K562 (cell line): ENCODE measurements at regions not wholly inside any gene's neighbourhood (a gene's known extent, or its start where the extent isn't known, plus 50 kb on each side); places are given as distances from the start of the nearest gene placed in this dataset.

ENCODE experiments used
- CBFB ChIP-seq: sonication (generic); formaldehyde crosslinking; IDR thresholded peaks from 2 replicates; pipeline ENCODE4 v1.4.0; 2020; ENCODE audit warnings: mild to moderate bottlenecking, missing genetic modification reagents
- CGGBP1 ChIP-seq: fragments of 250-450 bp; sonication (Bioruptor Pico); IDR thresholded peaks from 2 replicates; pipeline ENCODE4 v1.9.0; 2021; ENCODE audit warnings: mild to moderate bottlenecking
- EGR1 ChIP-seq: fragments of 450-650 bp; conservative IDR thresholded peaks from 2 replicates; pipeline ENCODE4 v1.6.1; 2017; ENCODE audit warnings: mild to moderate bottlenecking
- ETS1 ChIP-seq: conservative IDR thresholded peaks from 2 replicates; pipeline ENCODE4 v1.6.1; 2011; ENCODE audit warnings: low read depth, mild to moderate bottlenecking, low read length; ENCODE audit not compliant: control insufficient read depth
- HEY1 ChIP-seq: fragments of 250-450 bp; sonication (Bioruptor Pico); IDR thresholded peaks from 2 replicates; pipeline ENCODE4 v1.5.0; 2020; ENCODE audit warnings: mild to moderate bottlenecking, moderate library complexity, borderline replicate concordance
- KDM5B ChIP-seq: fragments of 200-600 bp; sonication (generic); IDR thresholded peaks from 2 replicates; pipeline ENCODE4 v1.6.1; 2012; ENCODE audit warnings: low read depth, mild to moderate bottlenecking, moderate library complexity, low read length, control low read depth, inconsistent platforms; ENCODE audit not compliant: insufficient replicate concordance
- MCM3 ChIP-seq: fragments of 450-650 bp; IDR thresholded peaks from 2 replicates; pipeline ENCODE4 v1.6.1; 2016
- MCM5 ChIP-seq: fragments of 450-650 bp; IDR thresholded peaks from 2 replicates; pipeline ENCODE4 v1.6.1; 2016; ENCODE audit warnings: low read depth
- MEF2D ChIP-seq: conservative IDR thresholded peaks from 2 replicates; pipeline ENCODE4 v1.6.1; 2016; ENCODE audit warnings: low read depth, missing genetic modification characterization, missing compliant biosample characterization
- NCOR1 ChIP-seq: fragments of 450-650 bp; IDR thresholded peaks from 2 replicates; pipeline ENCODE4 v1.6.1; 2016; ENCODE audit warnings: mild to moderate bottlenecking, moderate library complexity
- NFIX ChIP-seq: fragments of 250-450 bp; sonication (Bioruptor Pico); IDR thresholded peaks from 2 replicates; pipeline ENCODE4 v1.4.0; 2020; ENCODE audit warnings: low read depth, mild to moderate bottlenecking, moderate library complexity
- PHF8 ChIP-seq: fragments of 200-600 bp; sonication (generic); IDR thresholded peaks from 2 replicates; pipeline ENCODE4 v1.6.1; 2012; ENCODE audit warnings: mixed run types, mild to moderate bottlenecking, inconsistent platforms, low read length, moderate library complexity, borderline replicate concordance
- RBM15 ChIP-seq: fragments of 200-400 bp; formaldehyde crosslinking; IDR thresholded peaks from 2 replicates; pipeline ENCODE4 v1.6.1; 2018; ENCODE audit warnings: mild to moderate bottlenecking, low read length, moderate library complexity; ENCODE audit not compliant: insufficient read depth
- SMAD1 ChIP-seq: fragments of 150-350 bp; IDR thresholded peaks from 2 replicates; pipeline ENCODE4 v1.6.1; 2014; ENCODE audit warnings: low read length, low read depth; ENCODE audit not compliant: partially characterized antibody
- SMARCA4 ChIP-seq: fragments of 450-650 bp; IDR thresholded peaks from 2 replicates; pipeline ENCODE4 v1.6.1; 2016
- SUPT5H ChIP-seq: fragments of 450-650 bp; IDR thresholded peaks from 2 replicates; pipeline ENCODE4 v1.6.1; 2016
- TAF15 ChIP-seq: fragments of 200-400 bp; formaldehyde crosslinking; IDR thresholded peaks from 2 replicates; pipeline ENCODE4 v1.6.1; 2017; ENCODE audit warnings: mild to moderate bottlenecking, low read depth, low read length, moderate library complexity
- TCF7L2 ChIP-seq: fragments of 150-350 bp; IDR thresholded peaks from 2 replicates; pipeline ENCODE4 v1.6.1; 2016; ENCODE audit warnings: low read depth, mild to moderate bottlenecking, low read length, moderate library complexity
- TEAD1 ChIP-seq, 2 experiments: fragments of 450-650 bp in 1 of 2; sonication (generic) in 1 of 2; formaldehyde crosslinking; IDR thresholded peaks; 2 replicates each; pipeline versions ENCODE4 v1.4.0 to v1.8.0; 2020 to 2022; ENCODE audit warnings: mild to moderate bottlenecking in 2 of 2, missing genetic modification reagents in 1 of 2
- ZFP36 ChIP-seq: fragments of 150-350 bp; IDR thresholded peaks from 2 replicates; pipeline ENCODE4 v1.6.1; 2018; ENCODE audit warnings: low read length, low read depth; ENCODE audit not compliant: partially characterized antibody
- ZNF282 ChIP-seq: sonication (generic); formaldehyde crosslinking; IDR thresholded peaks from 2 replicates; pipeline ENCODE4 v1.8.1; 2023; ENCODE audit warnings: missing genetic modification reagents
- ZNF41 ChIP-seq: fragments of 250-450 bp; sonication (Bioruptor Pico); conservative IDR thresholded peaks from 2 replicates; pipeline ENCODE4 v1.4.0; 2020; ENCODE audit warnings: mild to moderate bottlenecking
- TF ChIP-seq, protein P1 (sequence below), 2 experiments: fragments of 450-650 bp; IDR thresholded peaks; 2 replicates each; pipeline ENCODE4 v1.6.1; 2018; ENCODE audit warnings: mild to moderate bottlenecking in 2 of 2, low read depth in 1 of 2; ENCODE audit not compliant: partially characterized antibody in 2 of 2
- TF ChIP-seq, protein P2 (sequence below), 2 experiments: fragments of 450-650 bp in 1 of 2; sonication (generic) in 1 of 2; formaldehyde crosslinking in 1 of 2; IDR thresholded peaks in 1 of 2; conservative IDR thresholded peaks in 1 of 2; 2 replicates each; pipeline versions ENCODE4 v1.6.1 to v1.8.1; 2016 to 2023; ENCODE audit warnings: mild to moderate bottlenecking in 2 of 2, moderate library complexity in 2 of 2, inconsistent platforms in 1 of 2, missing genetic modification reagents in 1 of 2

DNA sequence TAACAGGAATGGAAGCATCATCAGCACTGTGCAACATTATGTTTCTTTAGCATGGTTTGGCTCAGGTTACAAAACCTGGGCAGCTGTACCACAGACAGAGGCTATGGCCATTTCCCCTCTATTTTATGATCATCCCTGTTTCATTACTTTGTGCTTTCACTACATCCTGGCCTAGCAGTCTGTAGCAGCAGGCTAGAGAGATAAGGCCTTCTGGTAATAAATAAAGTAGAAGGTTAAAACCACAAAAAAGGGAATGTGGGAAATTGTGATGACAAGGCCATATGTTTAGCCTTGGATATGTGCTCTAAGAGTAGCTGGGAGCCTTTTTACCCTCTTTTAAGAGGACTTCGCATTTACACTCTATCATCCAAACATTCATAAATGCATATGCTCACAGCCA, 266.2 kb upstream of the PHF14 start (continued):
- TF ChIP-seq TAF15 (no peak), ZNF41 (CRISPR knock-in tag) (0 out of 2 replicates have a peak, but pooled peaks have one; percentile 16), TCF7L2 (peak; percentile 88), MCM5 (no peak), MCM3 (no peak), SMAD1 (peak; percentile 23), SMARCA4 (peak; percentile 98), EGR1 (no peak), NCOR1 (peak; percentile 91), TEAD1 (CRISPR knock-in tag; IDR thresholded peaks at IDR 0.05) (peak in 1 of 2 experiments; percentile 88; a peak in 2 of 4 replicates), SUPT5H (no peak), CBFB (CRISPR knock-in tag) (peak; percentile 78; the same call in 1 of the 2 replicates), ETS1 (no peak), MEF2D (peak; percentile 68; the same call in 1 of the 2 replicates), PHF8 (no peak), CGGBP1 (CRISPR knock-in tag) (no peak), KDM5B (no peak), RBM15 (no peak), ZFP36 (peak; percentile 17), HEY1 (CRISPR knock-in tag) (peak; percentile 77; the same call in 1 of the 2 replicates), NFIX (CRISPR knock-in tag) (no peak), ZNF282 (CRISPR knock-in tag) (no peak)
- TF ChIP-seq, protein P1, sequence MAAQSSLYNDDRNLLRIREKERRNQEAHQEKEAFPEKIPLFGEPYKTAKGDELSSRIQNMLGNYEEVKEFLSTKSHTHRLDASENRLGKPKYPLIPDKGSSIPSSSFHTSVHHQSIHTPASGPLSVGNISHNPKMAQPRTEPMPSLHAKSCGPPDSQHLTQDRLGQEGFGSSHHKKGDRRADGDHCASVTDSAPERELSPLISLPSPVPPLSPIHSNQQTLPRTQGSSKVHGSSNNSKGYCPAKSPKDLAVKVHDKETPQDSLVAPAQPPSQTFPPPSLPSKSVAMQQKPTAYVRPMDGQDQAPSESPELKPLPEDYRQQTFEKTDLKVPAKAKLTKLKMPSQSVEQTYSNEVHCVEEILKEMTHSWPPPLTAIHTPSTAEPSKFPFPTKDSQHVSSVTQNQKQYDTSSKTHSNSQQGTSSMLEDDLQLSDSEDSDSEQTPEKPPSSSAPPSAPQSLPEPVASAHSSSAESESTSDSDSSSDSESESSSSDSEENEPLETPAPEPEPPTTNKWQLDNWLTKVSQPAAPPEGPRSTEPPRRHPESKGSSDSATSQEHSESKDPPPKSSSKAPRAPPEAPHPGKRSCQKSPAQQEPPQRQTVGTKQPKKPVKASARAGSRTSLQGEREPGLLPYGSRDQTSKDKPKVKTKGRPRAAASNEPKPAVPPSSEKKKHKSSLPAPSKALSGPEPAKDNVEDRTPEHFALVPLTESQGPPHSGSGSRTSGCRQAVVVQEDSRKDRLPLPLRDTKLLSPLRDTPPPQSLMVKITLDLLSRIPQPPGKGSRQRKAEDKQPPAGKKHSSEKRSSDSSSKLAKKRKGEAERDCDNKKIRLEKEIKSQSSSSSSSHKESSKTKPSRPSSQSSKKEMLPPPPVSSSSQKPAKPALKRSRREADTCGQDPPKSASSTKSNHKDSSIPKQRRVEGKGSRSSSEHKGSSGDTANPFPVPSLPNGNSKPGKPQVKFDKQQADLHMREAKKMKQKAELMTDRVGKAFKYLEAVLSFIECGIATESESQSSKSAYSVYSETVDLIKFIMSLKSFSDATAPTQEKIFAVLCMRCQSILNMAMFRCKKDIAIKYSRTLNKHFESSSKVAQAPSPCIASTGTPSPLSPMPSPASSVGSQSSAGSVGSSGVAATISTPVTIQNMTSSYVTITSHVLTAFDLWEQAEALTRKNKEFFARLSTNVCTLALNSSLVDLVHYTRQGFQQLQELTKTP (IDR thresholded peaks at IDR 0.05; ENCODE audit: low read depth in 1 of 2, partially characterized antibody in 2 of 2) = peak; percentile 48 to 69
- TF ChIP-seq, protein P2, sequence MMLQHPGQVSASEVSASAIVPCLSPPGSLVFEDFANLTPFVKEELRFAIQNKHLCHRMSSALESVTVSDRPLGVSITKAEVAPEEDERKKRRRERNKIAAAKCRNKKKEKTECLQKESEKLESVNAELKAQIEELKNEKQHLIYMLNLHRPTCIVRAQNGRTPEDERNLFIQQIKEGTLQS (IDR thresholded peaks at IDR 0.05) = peak; percentile 18; the same call in 1 of the 2 replicates
- TF ChIP-seq, protein P2 (CRISPR knock-in tag; conservative IDR thresholded peaks at IDR 0.05) = 0 out of 2 replicates have a peak, but pooled peaks have one; percentile 39
